ENCODE measurements at regions not wholly inside any gene's neighbourhood (a gene's known extent, or its start where the extent isn't known, plus 50 kb on each side); places are given as distances from the start of the nearest gene placed in this dataset.

- H3K27ac ChIP-seq, result no peak overlapping the region
- no peak overlapping the region for H3K4me3 ChIP-seq
- no peaks in the 10 kb centered on the region for H3K27me3 ChIP-seq
- no peaks in the 10 kb centered on the region for H3K36me3 ChIP-seq (ENCODE audit: low read depth, missing control alignments)
- DNase-seq, result no peak
- 68 to 74% methylated on average over 4 of the region's 4 CpGs for WGBS, 2 donors
- no peaks in the 10 kb centered on the region for H3K4me1 ChIP-seq
- H3K9me3 ChIP-seq, result no peaks in the 10 kb centered on the region
- intact Hi-C loops (cut with DNase I; ENCODE audit: low total_unique reads), result no loop called here
- TF ChIP-seq POLR2A (IDR thresholded peaks at IDR 0.05) (no peak), CTCF (IDR thresholded peaks at IDR 0.05) (peak in 1 of 3 experiments; percentile 9)
Observed at GRCh38 chr4:100742045-100742444, 224.2 kb upstream of the EMCN start.

GRCh38 chr4:100739426-100739825 lies 221.6 kb upstream of the EMCN start:
- Histone ChIP-seq H3K9me3 (no peaks in the 10 kb centered on the region), H3K36me3 (ENCODE audit: low read depth, missing control alignments) (no peaks in the 10 kb centered on the region), H3K4me3 (no peak overlapping the region), H3K4me1 (no peaks in the 10 kb centered on the region), H3K27me3 (no peaks in the 10 kb centered on the region), H3K27ac (no peak overlapping the region)
- intact Hi-C loops (cut with DNase I; ENCODE audit: low total_unique reads), result no loop called here
- 68 to 76% methylated on average over 2 of the region's 2 CpGs for WGBS, 2 donors
- TF ChIP-seq CTCF (IDR thresholded peaks at IDR 0.05) (no peak), POLR2A (IDR thresholded peaks at IDR 0.05) (no peak)
- no peak for DNase-seq

GRCh38 chr4:100738196-100739165 lies 220.7 kb upstream of the EMCN start:
- no peak overlapping the region for H3K4me3 ChIP-seq
- TF ChIP-seq POLR2A (IDR thresholded peaks at IDR 0.05) (no peak), CTCF (IDR thresholded peaks at IDR 0.05) (no peak)
- 77 to 84% methylated on average over 7 of the region's 7 CpGs for WGBS, 2 donors
- DNase-seq, result no peak
- no peak overlapping the region for H3K27ac ChIP-seq
- no peaks in the 10 kb centered on the region for H3K36me3 ChIP-seq (ENCODE audit: low read depth, missing control alignments)
- H3K27me3 ChIP-seq, result no peaks in the 10 kb centered on the region
- no peaks in the 10 kb centered on the region for H3K4me1 ChIP-seq
- intact Hi-C loops (cut with DNase I; ENCODE audit: low total_unique reads), result no loop called here
- H3K9me3 ChIP-seq, result no peaks in the 10 kb centered on the region

GRCh38 chr4:100736641-100737451 lies 219.0 kb upstream of the EMCN start:
- no peaks in the 10 kb centered on the region for H3K36me3 ChIP-seq (ENCODE audit: low read depth, missing control alignments)
- no peaks in the 10 kb centered on the region for H3K4me1 ChIP-seq
- no peak overlapping the region for H3K27ac ChIP-seq
- WGBS, 2 donors, result 43 to 59% methylated on average over 2 of the region's 2 CpGs
- DNase-seq, result no peak
- H3K4me3 ChIP-seq, result no peak overlapping the region
- intact Hi-C loops (cut with DNase I; ENCODE audit: low total_unique reads), result no loop called here
- TF ChIP-seq CTCF (IDR thresholded peaks at IDR 0.05) (no peak), POLR2A (IDR thresholded peaks at IDR 0.05) (no peak)
- no peaks in the 10 kb centered on the region for H3K27me3 ChIP-seq
- H3K9me3 ChIP-seq, result no peaks in the 10 kb centered on the region
